Fibroblast of skin of back (primary cell): ENCODE measurements at regions not wholly inside any gene's neighbourhood (a gene's known extent, or its start where the extent isn't known, plus 50 kb on each side); places are given as distances from the start of the nearest gene placed in this dataset.
A peak's percentile ranks its signal among the peaks of the same experiment; 100 is the strongest.
"Not testable (repeated sequence)": the region's sequence is repeated elsewhere in the genome, so short reads cannot be mapped to it uniquely, and the experiment has no call there.

Experiments used
- DNase-seq: peaks from one replicate; pipeline ENCODE4 v3.0.0-alpha.2; 2013

GRCh38 chr3:16708285-16708684 is 103.1 kb upstream of the DAZL start:
- no peak for DNase-seq

- not testable (repeated sequence) for DNase-seq
Measured at GRCh38 chr3:16711691-16712090, 106.5 kb upstream of the DAZL start.

GRCh38 chr3:16715281-16715680 is 110.1 kb upstream of the DAZL start:
- DNase-seq = no peak

GRCh38 chr3:16719426-16719825 is 114.2 kb upstream of the DAZL start:
- DNase-seq = no peak

GRCh38 chr3:16720367-16720940 is 115.2 kb upstream of the DAZL start:
- DNase-seq = no peak

GRCh38 chr3:16721494-16721893 is 116.3 kb upstream of the DAZL start:
- no peak for DNase-seq

GRCh38 chr3:16723978-16724377 is 118.8 kb upstream of the DAZL start:
- no peak for DNase-seq

GRCh38 chr3:16724487-16724886 is 119.3 kb upstream of the DAZL start:
- DNase-seq = no peak

GRCh38 chr3:16725972-16726371 is 120.7 kb upstream of the DAZL start:
- DNase-seq = peak; percentile 30

GRCh38 chr3:16728770-16729745 is 123.8 kb upstream of the DAZL start:
- DNase-seq = peak; percentile 85

GRCh38 chr3:16738451-16738850 is 133.2 kb upstream of the DAZL start:
- no peak for DNase-seq

GRCh38 chr3:16739541-16740105 is 134.4 kb upstream of the DAZL start:
- peak; percentile 84 for DNase-seq

- DNase-seq = no peak
Measured at GRCh38 chr3:16740515-16740914, 135.3 kb upstream of the DAZL start.

- peak; percentile 95 for DNase-seq
Measured at GRCh38 chr3:16741103-16741758, 136.0 kb upstream of the DAZL start.

GRCh38 chr3:16741890-16742289 is 136.7 kb upstream of the DAZL start:
- peak; percentile 87 for DNase-seq

GRCh38 chr3:16743276-16743675 is 138.1 kb upstream of the DAZL start:
- no peak for DNase-seq

- no peak for DNase-seq
Measured at GRCh38 chr3:16759227-16759903, 125.4 kb upstream of the PLCL2 start.

GRCh38 chr3:16761571-16761970 is 123.2 kb upstream of the PLCL2 start:
- DNase-seq = peak; percentile 91

GRCh38 chr3:16765661-16766060 is 119.1 kb upstream of the PLCL2 start:
- DNase-seq = no peak

GRCh38 chr3:16767006-16767405 is 117.7 kb upstream of the PLCL2 start:
- DNase-seq = no peak

- DNase-seq = no peak
Measured at GRCh38 chr3:16768014-16768413, 116.7 kb upstream of the PLCL2 start.

- DNase-seq = peak; percentile 42
Measured at GRCh38 chr3:16768956-16769355, 115.8 kb upstream of the PLCL2 start.

- DNase-seq = no peak
Measured at GRCh38 chr3:16769525-16769924, 115.2 kb upstream of the PLCL2 start.
